K562 (cell line): ENCODE measurements at regions not wholly inside any gene's neighbourhood (a gene's known extent, or its start where the extent isn't known, plus 50 kb on each side); places are given as distances from the start of the nearest gene placed in this dataset.

Source experiments
- BRD9 ChIP-seq: fragments of 450-650 bp; IDR thresholded peaks from 2 replicates; pipeline ENCODE4 v1.6.1; 2018; ENCODE audit warnings: low read depth; ENCODE audit not compliant: partially characterized antibody
- C11orf30 ChIP-seq: fragments of 450-650 bp; IDR thresholded peaks from 2 replicates; pipeline ENCODE4 v1.6.1; 2016; ENCODE audit warnings: low read depth, mild to moderate bottlenecking
- NR4A1 ChIP-seq, 2 experiments: fragments of 250-450 bp in 1 of 2; fragments of 450-650 bp in 1 of 2; sonication (Bioruptor Pico) in 1 of 2; IDR thresholded peaks; 2 replicates each; pipeline versions ENCODE4 v1.4.0 to v1.6.1; 2016 to 2020; ENCODE audit warnings: mild to moderate bottlenecking in 2 of 2, missing compliant biosample characterization in 1 of 2, missing genetic modification characterization in 1 of 2, moderate library complexity in 1 of 2
- PYGO2 ChIP-seq: fragments of 450-650 bp; IDR thresholded peaks from 2 replicates; pipeline ENCODE4 v1.6.1; 2016; ENCODE audit warnings: mild to moderate bottlenecking, missing genetic modification characterization, moderate library complexity, missing compliant biosample characterization
- TFE3 ChIP-seq: fragments of 450-650 bp; formaldehyde crosslinking; IDR thresholded peaks from 2 replicates; pipeline ENCODE4 v1.4.0; 2020; ENCODE audit warnings: mild to moderate bottlenecking, mixed read lengths
- WHSC1 ChIP-seq: IDR thresholded peaks from one replicate; pipeline ENCODE4 v1.6.1; 2012; ENCODE audit warnings: low read length, control low read depth, inconsistent platforms
- ZHX1 ChIP-seq: fragments of 150-350 bp; conservative IDR thresholded peaks from 2 replicates; pipeline ENCODE4 v1.6.1; 2014; ENCODE audit warnings: low read length
- ZKSCAN1 ChIP-seq: fragments of 150-350 bp; IDR thresholded peaks from 2 replicates; pipeline ENCODE4 v1.6.1; 2016; ENCODE audit warnings: low read depth, low read length
- TF ChIP-seq, protein P1 (sequence below), 2 experiments: fragments of 450-650 bp in 1 of 2; sonication (generic) in 1 of 2; formaldehyde crosslinking in 1 of 2; IDR thresholded peaks in 1 of 2; conservative IDR thresholded peaks in 1 of 2; 2 replicates each; pipeline versions ENCODE4 v1.6.1 to v1.8.1; 2016 to 2023; ENCODE audit warnings: mild to moderate bottlenecking in 2 of 2, moderate library complexity in 2 of 2, inconsistent platforms in 1 of 2, missing genetic modification reagents in 1 of 2
- TF ChIP-seq, protein P2 (sequence below): fragments of 450-650 bp; formaldehyde crosslinking; IDR thresholded peaks from 2 replicates; pipeline ENCODE4 v1.4.0; 2020; ENCODE audit warnings: mild to moderate bottlenecking

DNA sequence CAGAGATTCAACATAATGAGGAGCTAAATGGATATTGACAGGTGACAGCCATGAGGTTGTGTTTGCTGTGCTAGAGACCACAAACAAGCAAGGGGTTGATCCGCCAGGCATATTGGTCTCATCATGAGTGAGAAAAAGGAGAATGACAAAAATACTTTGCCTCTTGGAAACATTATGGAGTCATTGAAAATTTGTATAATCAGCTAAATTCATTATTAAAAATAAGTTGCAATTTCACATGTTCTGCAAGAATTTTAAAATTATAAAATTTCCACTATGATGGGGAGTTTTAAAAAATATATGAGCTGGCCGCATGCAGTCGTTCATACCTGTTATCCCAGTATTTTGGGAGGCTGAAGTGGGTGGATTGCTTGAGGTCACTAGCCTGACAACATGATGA is 912.3 kb upstream of the SLC35B3 start (continued):
- no peak for TF ChIP-seq TFE3 (CRISPR knock-in tag)
- no peak for TF ChIP-seq PYGO2 (tag)
- TF ChIP-seq, protein P1, sequence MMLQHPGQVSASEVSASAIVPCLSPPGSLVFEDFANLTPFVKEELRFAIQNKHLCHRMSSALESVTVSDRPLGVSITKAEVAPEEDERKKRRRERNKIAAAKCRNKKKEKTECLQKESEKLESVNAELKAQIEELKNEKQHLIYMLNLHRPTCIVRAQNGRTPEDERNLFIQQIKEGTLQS (IDR thresholded peaks at IDR 0.05) = no peak
- TF ChIP-seq, protein P1 (CRISPR knock-in tag; conservative IDR thresholded peaks at IDR 0.05) = no peak
- TF ChIP-seq ZKSCAN1 = no peak
- peak; percentile 15; the same call in 1 of the 2 replicates for TF ChIP-seq C11orf30
- TF ChIP-seq BRD9 = no peak
- no peak for TF ChIP-seq WHSC1
- TF ChIP-seq ZHX1 = no peak
- TF ChIP-seq, protein P2, sequence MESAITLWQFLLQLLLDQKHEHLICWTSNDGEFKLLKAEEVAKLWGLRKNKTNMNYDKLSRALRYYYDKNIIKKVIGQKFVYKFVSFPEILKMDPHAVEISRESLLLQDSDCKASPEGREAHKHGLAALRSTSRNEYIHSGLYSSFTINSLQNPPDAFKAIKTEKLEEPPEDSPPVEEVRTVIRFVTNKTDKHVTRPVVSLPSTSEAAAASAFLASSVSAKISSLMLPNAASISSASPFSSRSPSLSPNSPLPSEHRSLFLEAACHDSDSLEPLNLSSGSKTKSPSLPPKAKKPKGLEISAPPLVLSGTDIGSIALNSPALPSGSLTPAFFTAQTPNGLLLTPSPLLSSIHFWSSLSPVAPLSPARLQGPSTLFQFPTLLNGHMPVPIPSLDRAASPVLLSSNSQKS (CRISPR knock-in tag) = no peak
- no peak for TF ChIP-seq NR4A1 (CRISPR knock-in tag; IDR thresholded peaks at IDR 0.05)
- TF ChIP-seq NR4A1 (tag; IDR thresholded peaks at IDR 0.05) = no peak
